Right lobe of liver (tissue), 6 donors: ENCODE measurements at regions not wholly inside any gene's neighbourhood (a gene's known extent, or its start where the extent isn't known, plus 50 kb on each side); places are given as distances from the start of the nearest gene placed in this dataset.
"Not testable (repeated sequence)": the region's sequence is repeated elsewhere in the genome, so short reads cannot be mapped to it uniquely, and the experiment has no call there.

Experiments
- ATAC-seq, 4 donors: fragments of 200-7000 bp; cut with Tn5 transposase; one replicate each; pipeline ENCODE4 v1.9.1; 2020; ENCODE audit warnings: mild to moderate bottlenecking in 4 of 4, moderate library complexity in 4 of 4
- DNase-seq, 3 donors: peaks; one replicate each; pipeline ENCODE4 v3.0.0-alpha.2; 2020
- H3K27ac ChIP-seq, 3 donors: fragments of 200-600 bp; one replicate each; pipeline ENCODE4 v1.8.0; 2022
- H3K27me3 ChIP-seq, 2 donors: fragments of 200-600 bp; one replicate each; pipeline ENCODE4 v1.8.0; 2022
- H3K36me3 ChIP-seq, 4 donors: fragments of 200-600 bp; sonication (generic) in 1 of 4; one replicate each; pipeline versions ENCODE4 v1.5.1 to v1.8.0; 2017 to 2022; ENCODE audit warnings: control low read depth in 1 of 4
- H3K4me1 ChIP-seq, 4 donors: fragments of 200-600 bp; sonication (generic) in 1 of 4; one replicate each; pipeline versions ENCODE4 v1.5.1 to v1.8.0; 2017 to 2022; ENCODE audit warnings: control low read depth in 1 of 4
- H3K4me3 ChIP-seq, 3 donors: fragments of 200-600 bp; one replicate each; pipeline ENCODE4 v1.8.0; 2022
- H3K9me3 ChIP-seq, 4 donors: fragments of 200-600 bp; sonication (generic) in 1 of 4; one replicate each; pipeline versions ENCODE4 v1.5.1 to v1.8.0; 2017 to 2022; ENCODE audit warnings: control low read depth in 1 of 4
- CTCF ChIP-seq, 4 donors: fragments of 200-600 bp in 3 of 4; fragments of 450-650 bp in 1 of 4; IDR thresholded peaks; one replicate each; pipeline versions ENCODE4 v1.5.1 to v1.8.0; 2016 to 2022; ENCODE audit warnings: antibody characterized with exemption in 4 of 4, mild to moderate bottlenecking in 2 of 4
- POLR2A ChIP-seq: fragments of 450-650 bp; IDR thresholded peaks from one replicate; pipeline ENCODE4 v1.6.1; 2017; ENCODE audit warnings: antibody characterized with exemption, mild to moderate bottlenecking
- WGBS: methylation state at CpG from one replicate; pipeline ENCODE4 v1.1.6; 2018; ENCODE audit warnings: low coverage, low lambda C conversion rate; ENCODE audit not compliant: insufficient coverage; ENCODE audit errors: missing lambda C conversion rate; 5-methylcytosine and 5-hydroxymethylcytosine counted together
- intact Hi-C, 2 donors: fragments of 100-400 bp; cut with DNase I; formaldehyde crosslinking; loops; one replicate each; pipeline versions ENCODE4 v1.11.2 to v1.14.1; 2022
- donor health status: DM: no; HTN: yes; CAD: no.
- donor health status: DM: no; HTN: no; CAD: no.
- donor health status: DM: no; HTN: no; CAD: no.
- donor health status: DM: no; HTN: yes; CAD: no.
- donor health status: DM: no; HTN: yes; CAD: no.

- no peaks in the 10 kb centered on the region for H3K36me3 ChIP-seq
- DNase-seq (no peak), ATAC-seq (no peak)
- 43% methylated on average over 4 of the region's 4 CpGs for WGBS
- H3K4me1 ChIP-seq: no peaks in the 10 kb centered on the region
- intact Hi-C loops: no loop called here
- no peak for TF ChIP-seq CTCF (IDR thresholded peaks at IDR 0.05)
- TF ChIP-seq POLR2A: no peak
- no peak overlapping the region for H3K27ac ChIP-seq
- no peak overlapping the region for H3K4me3 ChIP-seq
- no peaks in the 10 kb centered on the region for H3K9me3 ChIP-seq
- H3K27me3 ChIP-seq: no peaks in the 10 kb centered on the region
These were observed 84.1 kb downstream of the POM121L12 start for GRCh38 chr7:53119514-53119941.

- Histone ChIP-seq H3K4me1 (no peaks in the 10 kb centered on the region), H3K36me3 (no peaks in the 10 kb centered on the region), H3K27me3 (no peaks in the 10 kb centered on the region), H3K27ac (no peak overlapping the region), H3K9me3 (no peaks in the 10 kb centered on the region), H3K4me3 (no peak overlapping the region)
- DNase-seq (no peak), ATAC-seq (no peak)
- intact Hi-C loops: no loop called here
- whole genome bisulfite sequencing: 51% methylated on average over 4 of the region's 4 CpGs
- no peak for TF ChIP-seq CTCF (IDR thresholded peaks at IDR 0.05)
- TF ChIP-seq POLR2A: no peak
These were observed 85.9 kb downstream of the POM121L12 start for GRCh38 chr7:53121374-53121773.

GRCh38 chr7:53131697-53132096 lies 96.3 kb downstream of the POM121L12 start:
- no peaks in the 10 kb centered on the region for H3K9me3 ChIP-seq
- no peaks in the 10 kb centered on the region for H3K36me3 ChIP-seq
- ATAC-seq (no peak), DNase-seq (no peak)
- H3K27ac ChIP-seq: no peak overlapping the region
- no peaks in the 10 kb centered on the region for H3K4me1 ChIP-seq
- no peak overlapping the region for H3K4me3 ChIP-seq
- WGBS: 30% methylated on average over 1 of the region's 1 CpG
- no peaks in the 10 kb centered on the region for H3K27me3 ChIP-seq
- intact Hi-C loops: no loop called here
- TF ChIP-seq POLR2A (no peak), CTCF (IDR thresholded peaks at IDR 0.05) (no peak)

GRCh38 chr7:53151496-53151895 lies 116.1 kb downstream of the POM121L12 start:
- Histone ChIP-seq H3K36me3 (no peaks in the 10 kb centered on the region), H3K4me3 (no peak overlapping the region), H3K9me3 (no peaks in the 10 kb centered on the region), H3K27ac (no peak overlapping the region), H3K27me3 (no peaks in the 10 kb centered on the region), H3K4me1 (no peaks in the 10 kb centered on the region)
- intact Hi-C loops: no loop called here
- DNase-seq (no peak), ATAC-seq (no peak)
- WGBS: 84% methylated on average over 2 of the region's 2 CpGs
- TF ChIP-seq CTCF (IDR thresholded peaks at IDR 0.05) (no peak), POLR2A (no peak)

GRCh38 chr7:53187184-53187583 lies 151.8 kb downstream of the POM121L12 start:
- not testable (repeated sequence) for ATAC-seq, H3K27ac ChIP-seq
- WGBS: 79% methylated on average over 10 of the region's 27 CpGs

More at GRCh38 chr7:53187184-53187583, 151.8 kb downstream of the POM121L12 start:
- H3K9me3 ChIP-seq, H3K36me3 ChIP-seq, H3K27me3 ChIP-seq, DNase-seq, H3K4me1 ChIP-seq, intact Hi-C loops, H3K4me3 ChIP-seq: not testable (repeated sequence)
